Activated CD8-positive, alpha-beta T cell treated with anti-CD3 and anti-CD28 coated beads, Interleukin-2, amount 10 ng/mL, durations not matched to agents 7 days and 5 days (primary cell): ENCODE measurements at regions not wholly inside any gene's neighbourhood (a gene's known extent, or its start where the extent isn't known, plus 50 kb on each side); places are given as distances from the start of the nearest gene placed in this dataset.

Experiments used
- ATAC-seq: fragments of 150-1000 bp; cut with Tn5 transposase; one replicate; pipeline ENCODE4 v1.10.0; 2021; ENCODE audit warnings: moderate library complexity
- CTCF ChIA-PET: fragments of 350-600 bp; sonication (Branson Sonifier 250); formaldehyde crosslinking; loops from one replicate; lab custom pipeline; 2021; ENCODE audit warnings: antibody characterized with exemption; lab: Charles Lee
- POLR2A ChIA-PET: fragments of 350-600 bp; sonication (Branson Sonifier 250); formaldehyde crosslinking; loops from one replicate; lab custom pipeline; 2021; ENCODE audit warnings: antibody characterized with exemption; lab: Charles Lee
- DNase-seq: peaks from one replicate; pipeline ENCODE4 v3.0.0-alpha.2; 2020
- H3K27ac Mint-ChIP-seq: one replicate; pipeline ENCODE4 v1.8.0; 2021; ENCODE audit warnings: mild to moderate bottlenecking, mixed read lengths
- H3K27me3 Mint-ChIP-seq: one replicate; pipeline ENCODE4 v1.8.0; 2021; ENCODE audit warnings: low read depth, mixed read lengths
- H3K36me3 Mint-ChIP-seq: one replicate; pipeline ENCODE4 v1.8.0; 2021; ENCODE audit warnings: low read depth, mixed read lengths
- H3K4me1 Mint-ChIP-seq: one replicate; pipeline ENCODE4 v1.8.0; 2021; ENCODE audit warnings: low read depth, mixed read lengths
- H3K4me3 Mint-ChIP-seq: one replicate; pipeline ENCODE4 v1.8.0; 2021; ENCODE audit warnings: mild to moderate bottlenecking, mixed read lengths
- H3K9me3 Mint-ChIP-seq: one replicate; pipeline ENCODE4 v1.8.0; 2022; ENCODE audit warnings: mixed read lengths; ENCODE audit not compliant: insufficient read depth

GRCh38 chr3:152714507-152714906, 120.4 kb upstream of the P2RY1 start:
- ChIA-PET CTCF (no interaction called here), POLR2A (no interaction called here)
- ATAC-seq (no peak), DNase-seq (no peak)
- no peaks in the 10 kb centered on the region for H3K9me3 Mint-ChIP-seq
- H3K27me3 Mint-ChIP-seq: peaks cover 3% of the 10 kb centered on the region
- H3K36me3 Mint-ChIP-seq: no peaks in the 10 kb centered on the region
- no peak overlapping the region for H3K4me3 Mint-ChIP-seq
- no peak overlapping the region for H3K27ac Mint-ChIP-seq
- H3K4me1 Mint-ChIP-seq: no peaks in the 10 kb centered on the region

GRCh38 chr3:152717252-152717651, 117.7 kb upstream of the P2RY1 start:
- ChIA-PET POLR2A (no interaction called here), CTCF (no interaction called here)
- Mint-ChIP-seq H3K9me3 (no peaks in the 10 kb centered on the region), H3K4me3 (no peak overlapping the region), H3K27ac (no peak overlapping the region), H3K36me3 (no peaks in the 10 kb centered on the region), H3K4me1 (no peaks in the 10 kb centered on the region), H3K27me3 (peaks cover 7% of the 10 kb centered on the region)
- DNase-seq (no peak), ATAC-seq (no peak)

DNA sequence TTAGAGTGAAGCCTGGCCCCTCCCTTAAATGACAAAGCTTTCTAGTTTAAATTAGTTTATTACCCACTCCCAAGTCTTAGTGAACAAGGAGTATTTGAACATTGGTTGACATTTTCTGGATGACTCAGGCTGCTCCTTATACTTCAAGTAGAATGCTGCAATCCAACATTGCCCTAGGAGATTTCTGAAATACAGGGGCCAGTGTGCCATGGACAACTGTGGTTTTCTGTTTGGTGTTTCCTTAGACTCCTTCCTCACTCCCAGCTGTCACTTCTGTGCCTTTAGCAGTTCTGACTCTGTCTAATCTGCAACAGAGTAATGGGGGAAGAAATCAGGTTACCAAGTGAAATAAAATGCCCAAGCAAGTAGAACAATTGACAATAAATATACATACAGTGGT, 116.1 kb upstream of the P2RY1 start:
- ChIA-PET POLR2A (no interaction called here), CTCF (no interaction called here)
- Mint-ChIP-seq H3K27ac (no peak overlapping the region), H3K9me3 (no peaks in the 10 kb centered on the region), H3K36me3 (no peaks in the 10 kb centered on the region), H3K4me3 (no peak overlapping the region), H3K27me3 (peaks cover 7% of the 10 kb centered on the region), H3K4me1 (no peaks in the 10 kb centered on the region)
- DNase-seq (no peak), ATAC-seq (no peak)

GRCh38 chr3:152719264-152719663, 115.7 kb upstream of the P2RY1 start:
- CTCF ChIA-PET: no interaction called here
- Mint-ChIP-seq H3K36me3 (no peaks in the 10 kb centered on the region), H3K4me1 (no peaks in the 10 kb centered on the region), H3K9me3 (no peaks in the 10 kb centered on the region), H3K27ac (no peak overlapping the region), H3K27me3 (peaks cover 7% of the 10 kb centered on the region), H3K4me3 (no peak overlapping the region)
- POLR2A ChIA-PET: no interaction called here
- no peak for DNase-seq
- no peak for ATAC-seq

- ChIA-PET CTCF (no interaction called here), POLR2A (no interaction called here)
- ATAC-seq: no peak
Observed at GRCh38 chr3:152720951-152721718, 113.8 kb upstream of the P2RY1 start.

GRCh38 chr3:152724270-152724669, 110.7 kb upstream of the P2RY1 start:
- H3K4me3 Mint-ChIP-seq: no peak overlapping the region
- CTCF ChIA-PET: no interaction called here
- H3K27ac Mint-ChIP-seq: no peak overlapping the region
- POLR2A ChIA-PET: no interaction called here
- H3K9me3 Mint-ChIP-seq: peaks cover 3% of the 10 kb centered on the region
- H3K4me1 Mint-ChIP-seq: peaks cover 5% of the 10 kb centered on the region
- peaks cover 4% of the 10 kb centered on the region for H3K27me3 Mint-ChIP-seq
- DNase-seq (no peak), ATAC-seq (no peak)
- no peaks in the 10 kb centered on the region for H3K36me3 Mint-ChIP-seq

More at GRCh38 chr3:152720951-152721718, 113.8 kb upstream of the P2RY1 start:
- Mint-ChIP-seq H3K4me3 (no peak overlapping the region), H3K4me1 (peaks cover 2% of the 10 kb centered on the region), H3K9me3 (no peaks in the 10 kb centered on the region), H3K36me3 (no peaks in the 10 kb centered on the region), H3K27ac (no peak overlapping the region), H3K27me3 (peaks cover 7% of the 10 kb centered on the region)
- no peak for DNase-seq

GRCh38 chr3:152728231-152728980, 106.5 kb upstream of the P2RY1 start:
- Mint-ChIP-seq H3K27ac (no peak overlapping the region), H3K9me3 (peaks cover 3% of the 10 kb centered on the region), H3K4me3 (no peak overlapping the region), H3K27me3 (no peaks in the 10 kb centered on the region), H3K4me1 (peaks cover 5% of the 10 kb centered on the region), H3K36me3 (no peaks in the 10 kb centered on the region)
- ChIA-PET CTCF (no interaction called here), POLR2A (no interaction called here)
- DNase-seq (no peak), ATAC-seq (no peak)

GRCh38 chr3:152729906-152730305, 105.0 kb upstream of the P2RY1 start:
- DNase-seq (no peak), ATAC-seq (no peak)
- peaks cover 9% of the 10 kb centered on the region for H3K27me3 Mint-ChIP-seq
- H3K4me1 Mint-ChIP-seq: peaks cover 5% of the 10 kb centered on the region
- H3K36me3 Mint-ChIP-seq: no peaks in the 10 kb centered on the region
- H3K4me3 Mint-ChIP-seq: no peak overlapping the region
- peaks cover 3% of the 10 kb centered on the region for H3K9me3 Mint-ChIP-seq
- ChIA-PET CTCF (no interaction called here), POLR2A (no interaction called here)
- no peak overlapping the region for H3K27ac Mint-ChIP-seq

- Mint-ChIP-seq H3K27ac (no peak overlapping the region), H3K9me3 (no peaks in the 10 kb centered on the region), H3K36me3 (no peaks in the 10 kb centered on the region), H3K4me1 (peaks cover 2% of the 10 kb centered on the region), H3K4me3 (no peak overlapping the region), H3K27me3 (peaks cover 13% of the 10 kb centered on the region)
- no peak for ATAC-seq
- ChIA-PET POLR2A (no interaction called here), CTCF (no interaction called here)
- no peak for DNase-seq
Observed at GRCh38 chr3:152731511-152731910, 103.4 kb upstream of the P2RY1 start.

DNA sequence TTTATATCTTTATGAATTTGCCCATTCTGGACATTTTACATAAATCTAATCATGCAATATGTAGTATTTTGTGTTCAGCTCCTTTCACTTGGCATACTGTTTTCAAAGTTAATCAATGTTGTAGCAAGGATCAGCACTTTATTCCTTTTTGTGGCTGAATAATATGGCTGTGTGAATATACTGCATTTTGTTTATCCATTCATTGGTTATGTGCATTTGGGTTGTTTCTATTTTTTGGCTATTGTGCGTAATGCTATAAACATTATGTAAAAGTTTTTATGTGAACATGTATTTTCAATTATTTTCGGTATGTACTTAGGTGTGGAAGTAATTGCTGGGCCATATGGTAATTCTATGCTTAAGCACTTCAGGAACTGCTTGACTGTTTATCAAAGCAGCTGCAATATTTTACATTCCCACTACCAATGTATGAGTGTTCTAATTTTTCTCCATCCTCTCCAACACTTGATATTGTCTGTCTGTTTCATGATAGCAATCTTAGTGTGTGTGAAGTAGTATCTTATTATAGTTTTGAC, 101.3 kb upstream of the P2RY1 start:
- DNase-seq: no peak
- peaks cover 15% of the 10 kb centered on the region for H3K4me1 Mint-ChIP-seq
- no peak for ATAC-seq
- POLR2A ChIA-PET: no interaction called here
- no peak overlapping the region for H3K27ac Mint-ChIP-seq
- H3K9me3 Mint-ChIP-seq: no peaks in the 10 kb centered on the region
- CTCF ChIA-PET: no interaction called here
- no peaks in the 10 kb centered on the region for H3K36me3 Mint-ChIP-seq
- no peak overlapping the region for H3K4me3 Mint-ChIP-seq
- H3K27me3 Mint-ChIP-seq: peaks cover 15% of the 10 kb centered on the region

DNA sequence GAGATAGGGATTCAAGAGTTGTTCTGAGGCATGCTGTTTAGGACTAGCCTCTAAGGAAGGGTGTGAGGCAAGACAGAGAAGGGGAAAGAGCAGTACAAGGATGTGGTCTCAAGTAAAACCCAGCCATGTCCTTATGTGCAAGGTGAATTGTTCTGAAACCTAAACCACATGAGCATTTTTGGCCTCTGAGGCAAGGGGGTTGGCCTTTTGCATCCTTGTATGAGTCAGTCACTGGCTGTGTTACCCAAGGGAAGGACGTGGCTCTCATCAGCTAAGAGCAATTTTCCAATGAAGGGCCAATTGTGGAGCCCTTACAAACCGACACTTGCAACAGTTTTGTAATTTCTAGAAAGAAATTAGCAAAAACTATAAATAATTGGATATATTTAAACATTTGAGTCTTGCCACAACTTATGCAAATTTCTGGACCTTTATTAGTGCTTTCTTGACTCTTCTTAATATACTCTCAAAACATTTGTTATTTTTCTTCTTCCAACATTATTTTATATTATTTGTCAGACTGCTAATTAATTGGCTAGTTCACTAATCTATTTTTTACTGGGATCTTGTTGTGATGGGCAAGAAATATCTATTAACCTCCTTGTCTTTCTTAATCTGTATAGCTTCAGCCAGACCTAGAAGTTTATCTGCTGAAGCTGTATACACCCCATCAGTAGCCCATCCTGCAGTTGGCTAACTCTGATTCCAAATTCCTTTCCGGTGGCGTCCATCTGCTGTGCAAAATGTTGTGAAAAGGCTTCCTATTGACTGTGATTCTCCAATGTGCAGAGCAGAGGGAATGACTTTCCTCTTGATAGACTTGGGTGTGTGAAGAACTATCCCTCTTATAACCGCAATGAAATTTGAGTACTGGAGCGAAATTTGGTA, 97.7 kb upstream of the P2RY1 start:
- H3K4me3 Mint-ChIP-seq: no peak overlapping the region
- H3K27me3 Mint-ChIP-seq: peaks cover 23% of the 10 kb centered on the region
- DNase-seq: peak; percentile 54
- no peaks in the 10 kb centered on the region for H3K9me3 Mint-ChIP-seq
- ChIA-PET POLR2A (no interaction called here), CTCF (no interaction called here)
- H3K4me1 Mint-ChIP-seq: peaks cover 19% of the 10 kb centered on the region
- peak; percentile 85 for ATAC-seq
- no peak overlapping the region for H3K27ac Mint-ChIP-seq
- no peaks in the 10 kb centered on the region for H3K36me3 Mint-ChIP-seq
